ENCODE measurements at regions not wholly inside any gene's neighbourhood (a gene's known extent, or its start where the extent isn't known, plus 50 kb on each side); places are given as distances from the start of the nearest gene placed in this dataset.
"Not testable (repeated sequence)": the region's sequence is repeated elsewhere in the genome, so short reads cannot be mapped to it uniquely, and the experiment has no call there.

GRCh38 chr2:147609301-147609700 lies 235.5 kb upstream of the ACVR2A start:
- DNase-seq (ENCODE audit: low read depth, low spot score): no peak

- DNase-seq (ENCODE audit: low read depth, low spot score): peak; percentile 34
Measured at GRCh38 chr2:147607379-147607778, 237.4 kb upstream of the ACVR2A start.

DNA sequence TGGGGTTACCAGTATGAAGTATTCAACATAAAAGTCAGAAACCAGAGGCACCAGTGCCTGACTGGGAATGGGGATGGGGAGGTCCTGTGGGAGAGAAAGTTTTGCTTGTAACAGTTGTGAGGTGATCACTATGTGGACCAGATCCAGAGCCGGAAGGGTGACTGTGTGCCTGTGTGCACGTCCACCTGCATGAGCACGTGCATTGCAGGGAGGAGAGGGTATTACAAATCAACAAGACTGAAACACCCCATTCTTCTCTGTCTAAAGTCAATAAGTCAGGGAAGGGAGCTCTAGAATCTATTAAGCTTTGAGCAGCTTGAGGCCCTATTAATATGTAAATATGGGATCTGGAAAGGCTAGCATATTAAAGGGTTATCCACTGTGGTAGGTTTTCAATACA lies 241.0 kb upstream of the ACVR2A start:
- DNase-seq (ENCODE audit: low read depth, low spot score): no peak

DNA sequence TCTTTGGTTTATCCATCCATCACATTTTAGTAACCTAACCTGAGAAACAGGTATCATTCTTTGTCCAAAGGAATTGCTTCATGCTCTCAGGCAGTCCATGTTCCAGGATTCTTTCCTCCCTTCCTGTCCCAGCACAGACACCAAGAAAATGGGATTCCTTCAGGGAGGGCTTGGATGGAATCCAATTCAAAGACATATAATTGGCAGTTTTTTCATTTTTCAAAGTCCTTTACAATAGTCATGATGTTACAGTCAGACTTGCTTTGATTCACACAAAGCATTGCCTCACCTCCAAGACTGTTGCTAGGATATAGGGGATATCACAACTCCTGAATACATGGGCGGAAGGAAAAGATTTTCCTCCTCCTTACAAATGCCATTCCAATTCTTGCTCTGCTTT lies 241.4 kb upstream of the ACVR2A start:
- DNase-seq (ENCODE audit: low read depth, low spot score): no peak

DNA sequence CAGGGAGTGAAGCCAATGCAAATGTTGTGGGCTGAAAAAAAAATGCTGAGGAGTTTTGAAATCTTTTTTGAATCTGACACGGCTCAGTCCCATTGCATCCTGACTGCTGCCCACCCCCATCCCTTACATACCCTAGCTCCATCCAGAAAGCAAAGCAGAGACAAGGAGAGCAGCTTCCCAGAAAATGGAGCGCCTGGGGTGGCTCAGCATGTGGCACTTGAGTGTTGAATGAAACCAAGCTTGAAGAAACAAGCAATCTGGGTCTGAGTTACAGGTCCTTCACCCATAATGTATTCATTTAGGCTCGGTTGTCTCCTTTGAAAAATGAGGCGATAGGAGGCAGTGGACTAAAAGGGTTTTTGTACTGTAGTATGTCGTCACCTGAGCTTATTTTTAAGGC lies 244.2 kb upstream of the ACVR2A start:
- DNase-seq (ENCODE audit: low read depth, low spot score): no peak

- DNase-seq (ENCODE audit: low read depth, low spot score): peak; percentile 79
Measured at GRCh38 chr2:147600223-147600622, 244.6 kb upstream of the ACVR2A start.

- no peak for DNase-seq (ENCODE audit: low read depth, low spot score)
Measured at GRCh38 chr2:147595200-147595599, 249.6 kb upstream of the ACVR2A start.

DNA sequence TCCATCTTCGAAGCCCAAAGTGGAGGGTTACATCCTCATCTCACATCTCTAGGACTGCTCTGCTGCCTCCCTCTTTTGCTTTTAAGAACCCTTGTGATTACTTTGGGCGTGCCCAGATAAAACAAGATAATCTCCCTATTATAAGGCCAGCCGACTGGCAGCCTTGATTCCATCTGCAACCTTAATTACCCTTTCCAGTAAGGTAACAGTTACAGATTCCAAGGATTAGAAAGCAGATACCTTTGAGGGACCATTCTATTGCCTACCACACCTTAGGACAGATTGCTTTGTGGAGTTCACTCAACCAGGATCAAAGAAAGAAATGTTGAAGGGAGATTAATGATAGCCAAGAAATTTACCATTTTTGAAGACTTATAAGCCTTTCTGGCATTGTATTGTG lies 250.8 kb upstream of the ACVR2A start:
- DNase-seq (ENCODE audit: low read depth, low spot score): no peak

- not testable (repeated sequence) for DNase-seq (ENCODE audit: low read depth, low spot score)
Measured at GRCh38 chr2:147592784-147593183, 252.0 kb upstream of the ACVR2A start.

GRCh38 chr2:147589127-147589526 lies 255.7 kb upstream of the ACVR2A start:
- DNase-seq (ENCODE audit: low read depth, low spot score): no peak

DNA sequence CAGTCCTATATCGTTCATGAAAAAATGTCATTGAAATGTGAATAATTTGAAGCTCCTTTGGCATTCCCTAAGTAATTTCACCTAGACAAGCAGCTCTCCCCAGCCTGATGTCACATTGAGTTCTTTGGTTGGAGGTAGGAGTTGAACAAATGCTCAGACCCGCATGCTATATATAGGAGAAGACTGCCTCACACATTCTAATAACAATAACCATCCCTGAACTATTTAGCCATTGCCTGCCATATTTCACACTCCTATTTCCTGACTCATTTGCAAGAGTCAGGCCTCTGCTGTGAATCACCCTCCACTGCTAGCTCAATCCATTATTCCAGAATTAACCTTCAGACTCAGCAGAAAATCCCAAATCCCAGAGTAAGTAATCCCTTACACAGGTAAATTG lies 256.6 kb upstream of the ACVR2A start:
- peak; percentile 74 for DNase-seq (ENCODE audit: low read depth, low spot score)

DNA sequence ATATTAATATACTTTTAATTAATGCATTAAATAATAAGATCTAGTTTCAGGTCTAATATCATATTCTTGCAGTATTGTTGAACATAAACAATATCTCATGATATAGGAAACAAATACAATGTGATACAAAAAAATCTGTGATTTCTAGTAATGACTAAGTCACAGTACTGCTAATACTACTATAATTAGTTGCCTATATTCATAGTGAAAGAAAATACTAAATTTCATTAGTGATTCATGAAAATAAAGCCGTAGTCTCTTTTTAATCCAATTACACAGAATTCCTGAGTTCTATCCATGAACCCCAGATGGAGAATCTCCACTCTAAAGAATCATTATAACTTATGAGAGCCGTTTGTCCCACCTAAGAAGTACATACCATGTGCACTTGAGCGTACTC lies 266.3 kb upstream of the ACVR2A start:
- DNase-seq (ENCODE audit: low read depth, low spot score): no peak

DNA sequence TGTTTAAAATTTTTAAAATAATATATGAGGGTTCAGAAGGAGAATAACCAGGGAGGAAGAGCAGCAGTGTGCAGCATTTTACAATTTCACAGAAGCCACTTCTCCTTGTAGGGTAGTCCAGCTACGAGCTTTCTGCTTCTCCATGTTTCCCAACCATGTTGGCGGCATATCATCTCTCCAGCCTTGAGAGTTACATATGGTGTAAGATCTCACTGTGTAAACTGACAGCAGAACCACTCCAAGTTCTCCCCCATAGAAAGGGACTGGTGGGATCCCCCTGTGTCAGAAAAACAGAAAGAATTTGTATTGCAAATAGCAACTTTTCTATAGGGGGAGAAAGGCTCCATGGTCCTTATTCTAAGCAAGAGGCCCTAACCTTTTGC lies 266.8 kb upstream of the ACVR2A start:
- DNase-seq (ENCODE audit: low read depth, low spot score): no peak

- no peak for DNase-seq (ENCODE audit: low read depth, low spot score)
Measured at GRCh38 chr2:147577323-147577997, 267.4 kb upstream of the ACVR2A start.

GRCh38 chr2:147575106-147575505 lies 269.7 kb upstream of the ACVR2A start:
- no peak for DNase-seq (ENCODE audit: low read depth, low spot score)

DNA sequence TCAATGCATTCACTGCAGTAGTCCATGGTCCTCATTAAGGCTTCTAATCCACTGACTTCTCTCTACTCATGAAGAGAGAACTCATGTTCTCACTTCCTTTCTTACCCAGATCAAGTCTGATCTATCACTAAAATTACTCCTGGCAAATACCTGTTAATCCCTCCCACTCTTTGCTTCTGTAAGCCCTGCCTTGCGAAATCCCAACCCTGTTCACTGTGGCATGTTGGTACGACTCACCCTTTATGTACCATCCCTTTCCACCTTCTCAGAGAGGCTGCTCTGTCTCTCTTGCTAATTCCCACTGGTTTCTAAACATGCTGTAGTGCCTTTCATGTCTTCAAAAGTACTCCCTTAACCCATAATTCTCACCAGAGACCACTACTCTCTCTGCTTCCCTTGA lies 272.2 kb upstream of the ACVR2A start:
- DNase-seq (ENCODE audit: low read depth, low spot score): no peak

DNA sequence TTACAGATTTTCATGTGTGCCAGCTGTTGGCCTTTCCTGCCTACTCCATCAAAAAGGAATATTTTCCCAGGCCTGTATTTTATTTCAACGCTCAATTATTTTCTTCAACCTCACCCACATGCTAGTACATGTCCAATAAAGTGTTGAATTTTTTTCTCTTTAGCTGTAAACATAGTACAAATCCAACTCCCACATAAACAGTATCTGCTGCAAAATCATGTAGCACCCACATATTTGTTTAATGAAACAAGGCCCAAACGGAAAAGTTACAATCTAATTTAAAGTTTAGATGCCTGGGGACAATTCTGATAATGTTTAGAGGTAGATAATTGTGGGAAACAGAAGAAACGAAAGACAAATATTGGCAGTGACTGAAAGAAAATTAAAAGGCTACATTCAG lies 275.4 kb upstream of the ACVR2A start:
- DNase-seq (ENCODE audit: low read depth, low spot score): no peak

- DNase-seq (ENCODE audit: low read depth, low spot score): no peak
Measured at GRCh38 chr2:147568109-147568508, 276.7 kb upstream of the ACVR2A start.

- DNase-seq (ENCODE audit: low read depth, low spot score): no peak
Measured at GRCh38 chr2:147567136-147567535, 277.7 kb upstream of the ACVR2A start.

DNA sequence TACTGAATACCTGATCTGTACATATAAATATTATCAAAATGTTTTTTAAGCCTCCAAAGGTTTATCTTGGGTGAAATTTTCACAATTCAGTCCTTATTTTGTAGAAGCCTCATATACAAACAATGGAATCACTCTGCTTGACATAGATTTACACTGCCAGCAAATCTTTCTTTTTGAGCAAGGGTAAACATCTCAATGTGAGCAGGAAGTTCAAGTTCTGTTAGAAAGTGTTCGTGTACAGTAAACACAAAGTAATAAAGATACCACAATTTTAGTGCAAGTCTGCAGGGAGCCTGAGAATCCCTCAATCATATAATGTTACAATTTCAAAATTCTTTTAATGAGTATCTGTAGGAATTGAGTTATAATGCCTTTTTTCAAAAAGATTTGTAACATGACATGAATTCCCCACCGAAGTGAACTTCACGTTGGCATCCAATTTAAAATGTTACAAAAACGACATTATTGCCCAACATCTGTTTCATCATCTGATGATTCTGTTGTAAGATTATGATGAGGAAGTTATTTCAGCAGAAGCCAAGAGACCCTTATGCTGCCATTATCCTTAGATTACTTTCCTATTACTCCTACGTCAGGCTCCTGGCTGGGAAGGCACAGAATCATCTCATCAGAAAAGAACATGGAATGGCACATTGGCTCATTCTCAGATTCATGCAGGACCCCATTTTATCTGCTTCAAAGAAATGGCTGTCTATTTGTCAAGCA lies 283.9 kb upstream of the ACVR2A start:
- no peak for DNase-seq (ENCODE audit: low read depth, low spot score)

GRCh38 chr2:147559070-147559725 lies 285.6 kb upstream of the ACVR2A start:
- no peak for DNase-seq (ENCODE audit: low read depth, low spot score)

DNA sequence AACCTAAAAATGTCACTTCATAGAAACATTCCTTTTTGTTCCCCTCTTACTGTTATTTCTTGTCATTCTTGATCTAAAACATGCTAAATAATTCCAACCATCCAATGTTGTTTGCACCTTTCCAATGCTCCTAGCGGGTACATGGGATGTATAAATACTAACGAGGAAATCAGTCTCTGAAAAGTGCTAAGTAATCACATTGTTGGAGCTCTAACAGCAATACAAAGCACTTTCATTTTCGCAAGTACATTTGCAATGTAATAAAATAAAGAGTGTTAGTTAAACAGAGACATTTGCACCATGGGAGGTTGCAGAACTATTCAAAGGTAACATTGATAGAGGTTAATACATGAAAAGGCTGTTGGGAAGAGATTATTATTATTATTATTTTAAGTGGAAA lies 286.2 kb upstream of the ACVR2A start:
- no peak for DNase-seq (ENCODE audit: low read depth, low spot score)

- no peak for DNase-seq (ENCODE audit: low read depth, low spot score)
Measured at GRCh38 chr2:147554521-147555107, 290.2 kb upstream of the ACVR2A start.

Data from astrocyte of the hippocampus (primary cell).